A673 (cell line): ENCODE measurements at regions not wholly inside any gene's neighbourhood (a gene's known extent, or its start where the extent isn't known, plus 50 kb on each side); places are given as distances from the start of the nearest gene placed in this dataset.

Experiments used
- CTCF ChIP-seq: fragments of 300-800, 200-600 bp; sonication (generic); conservative IDR thresholded peaks from 2 replicates; pipeline ENCODE4 v1.5.1; 2017; ENCODE audit warnings: low read depth, mild to moderate bottlenecking, antibody characterized with exemption, low read length, moderate library complexity, mixed read lengths
- EZH2 ChIP-seq: fragments of 200-600 bp; sonication (generic); IDR thresholded peaks from 2 replicates; pipeline ENCODE4 v1.6.1; 2017; ENCODE audit warnings: borderline replicate concordance, low read depth, mild to moderate bottlenecking, mixed read lengths, antibody characterized with exemption, low read length; ENCODE audit not compliant: poor library complexity, severe bottlenecking

- TF ChIP-seq CTCF = no peak
- no peak for TF ChIP-seq EZH2
Measured at GRCh38 chr12:45138609-45139008, 77.3 kb upstream of the ANO6 start.
